Cardiac muscle cell (in vitro differentiated cells and primary cell): ENCODE measurements at regions not wholly inside any gene's neighbourhood (a gene's known extent, or its start where the extent isn't known, plus 50 kb on each side); places are given as distances from the start of the nearest gene placed in this dataset.

Experiments used
- DNase-seq, 2 donors: peaks; one replicate each; pipeline versions ENCODE4 v3.0.0 to v3.0.0-alpha.2; 2010 to 2017; ENCODE audit warnings: low read depth in 1 of 2, low spot score in 1 of 2
- H3K27ac ChIP-seq: fragments of 200-600 bp; sonication (generic); 2 replicates; pipeline ENCODE4 v1.5.1; 2016
- H3K27me3 ChIP-seq: fragments of 200-600 bp; sonication (generic); 2 replicates; pipeline ENCODE4 v1.6.0; 2016; ENCODE audit warnings: control low read depth
- H3K36me3 ChIP-seq: fragments of 200-600 bp; sonication (generic); 2 replicates; pipeline ENCODE4 v1.5.1; 2016; ENCODE audit warnings: control low read depth
- H3K4me1 ChIP-seq: fragments of 200-600 bp; sonication (generic); 2 replicates; pipeline ENCODE4 v1.8.1; 2017; ENCODE audit warnings: low read depth, mild to moderate bottlenecking, mixed run types
- H3K4me3 ChIP-seq: fragments of 200-600 bp; sonication (generic); 2 replicates; pipeline ENCODE4 v1.5.1; 2016; ENCODE audit warnings: mild to moderate bottlenecking
- H3K9me3 ChIP-seq: fragments of 200-600 bp; sonication (generic); 2 replicates; pipeline ENCODE4 v1.5.1; 2017; ENCODE audit warnings: low read depth, mild to moderate bottlenecking, control low read depth
- TF ChIP-seq, protein P1 (sequence below): IDR thresholded peaks from 2 replicates; pipeline ENCODE4 v1.5.1; 2012; ENCODE audit warnings: low read depth, mild to moderate bottlenecking, low read length

DNA sequence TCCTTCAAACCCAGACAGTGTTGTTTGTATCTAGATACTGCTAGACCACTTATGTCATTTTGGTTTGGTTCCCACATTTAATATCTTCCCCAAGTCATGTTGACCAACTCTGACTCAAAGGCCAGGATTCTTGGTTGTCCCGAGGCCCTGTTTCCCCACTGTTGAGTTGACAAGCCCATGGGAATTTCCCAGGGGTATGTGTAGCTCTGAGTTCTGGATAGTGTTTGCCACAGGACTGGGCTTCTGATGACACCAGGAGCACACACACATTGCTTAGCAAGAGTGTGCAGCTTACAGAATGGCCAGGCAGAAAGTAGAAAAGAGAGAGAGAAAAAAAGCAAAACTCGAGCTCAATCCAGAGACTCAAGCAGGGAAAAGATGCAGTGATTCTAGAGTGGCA is 214.4 kb downstream of the NXNL2 start:
- Histone ChIP-seq H3K4me3 (no peak overlapping the region), H3K27me3 (no peaks in the 10 kb centered on the region), H3K4me1 (peaks cover 25% of the 10 kb centered on the region), H3K36me3 (no peaks in the 10 kb centered on the region), H3K27ac (no peak overlapping the region), H3K9me3 (no peaks in the 10 kb centered on the region)
- peak in 1 of 2 donors; percentile 73 for DNase-seq
- TF ChIP-seq, protein P1, sequence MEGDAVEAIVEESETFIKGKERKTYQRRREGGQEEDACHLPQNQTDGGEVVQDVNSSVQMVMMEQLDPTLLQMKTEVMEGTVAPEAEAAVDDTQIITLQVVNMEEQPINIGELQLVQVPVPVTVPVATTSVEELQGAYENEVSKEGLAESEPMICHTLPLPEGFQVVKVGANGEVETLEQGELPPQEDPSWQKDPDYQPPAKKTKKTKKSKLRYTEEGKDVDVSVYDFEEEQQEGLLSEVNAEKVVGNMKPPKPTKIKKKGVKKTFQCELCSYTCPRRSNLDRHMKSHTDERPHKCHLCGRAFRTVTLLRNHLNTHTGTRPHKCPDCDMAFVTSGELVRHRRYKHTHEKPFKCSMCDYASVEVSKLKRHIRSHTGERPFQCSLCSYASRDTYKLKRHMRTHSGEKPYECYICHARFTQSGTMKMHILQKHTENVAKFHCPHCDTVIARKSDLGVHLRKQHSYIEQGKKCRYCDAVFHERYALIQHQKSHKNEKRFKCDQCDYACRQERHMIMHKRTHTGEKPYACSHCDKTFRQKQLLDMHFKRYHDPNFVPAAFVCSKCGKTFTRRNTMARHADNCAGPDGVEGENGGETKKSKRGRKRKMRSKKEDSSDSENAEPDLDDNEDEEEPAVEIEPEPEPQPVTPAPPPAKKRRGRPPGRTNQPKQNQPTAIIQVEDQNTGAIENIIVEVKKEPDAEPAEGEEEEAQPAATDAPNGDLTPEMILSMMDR: no peak

GRCh38 chr9:88750832-88751360 is 215.9 kb downstream of the NXNL2 start:
- no peak for DNase-seq
- H3K27ac ChIP-seq: no peak overlapping the region
- no peaks in the 10 kb centered on the region for H3K27me3 ChIP-seq
- peaks cover 20% of the 10 kb centered on the region for H3K4me1 ChIP-seq
- H3K9me3 ChIP-seq: no peaks in the 10 kb centered on the region
- H3K36me3 ChIP-seq: no peaks in the 10 kb centered on the region
- TF ChIP-seq, protein P1: no peak
- H3K4me3 ChIP-seq: no peak overlapping the region

DNA sequence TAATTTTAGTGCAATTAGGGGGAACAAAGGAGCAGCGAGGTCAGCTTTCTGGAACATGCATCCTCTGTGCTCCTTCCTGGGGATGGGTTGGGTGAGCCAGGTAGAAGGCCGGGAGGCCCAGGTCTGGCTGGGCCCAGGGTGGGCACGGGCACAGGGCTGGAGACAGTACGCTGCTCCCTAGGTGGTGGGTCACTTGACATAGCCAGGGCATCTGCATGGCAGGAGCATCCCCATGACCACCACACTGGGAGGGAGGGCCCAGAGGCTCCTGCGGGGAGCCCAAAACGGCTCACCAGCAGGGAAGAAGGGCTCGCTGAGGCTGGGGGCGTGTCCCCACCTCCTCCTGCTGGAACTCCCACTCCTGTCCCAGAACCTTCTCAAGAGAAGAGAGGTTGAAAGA is 216.8 kb downstream of the NXNL2 start:
- H3K9me3 ChIP-seq: no peaks in the 10 kb centered on the region
- peaks cover 11% of the 10 kb centered on the region for H3K4me1 ChIP-seq
- DNase-seq: no peak
- H3K27ac ChIP-seq: no peak overlapping the region
- no peaks in the 10 kb centered on the region for H3K27me3 ChIP-seq
- TF ChIP-seq, protein P1: no peak
- no peak overlapping the region for H3K4me3 ChIP-seq
- no peaks in the 10 kb centered on the region for H3K36me3 ChIP-seq

GRCh38 chr9:88753691-88754367 is 218.9 kb downstream of the NXNL2 start:
- Histone ChIP-seq H3K4me3 (no peak overlapping the region), H3K36me3 (no peaks in the 10 kb centered on the region), H3K9me3 (no peaks in the 10 kb centered on the region), H3K27me3 (no peaks in the 10 kb centered on the region), H3K4me1 (peaks cover 3% of the 10 kb centered on the region), H3K27ac (no peak overlapping the region)
- DNase-seq: peak in 1 of 2 donors; percentile 36
- TF ChIP-seq, protein P1: no peak

GRCh38 chr9:88754452-88754851 is 219.5 kb downstream of the NXNL2 start:
- no peak overlapping the region for H3K27ac ChIP-seq
- no peak for DNase-seq
- H3K36me3 ChIP-seq: no peaks in the 10 kb centered on the region
- H3K4me1 ChIP-seq: peaks cover 9% of the 10 kb centered on the region
- H3K4me3 ChIP-seq: no peak overlapping the region
- no peaks in the 10 kb centered on the region for H3K27me3 ChIP-seq
- TF ChIP-seq, protein P1: no peak
- H3K9me3 ChIP-seq: no peaks in the 10 kb centered on the region
